ENCODE measurements at regions not wholly inside any gene's neighbourhood (a gene's known extent, or its start where the extent isn't known, plus 50 kb on each side); places are given as distances from the start of the nearest gene placed in this dataset.

DNA sequence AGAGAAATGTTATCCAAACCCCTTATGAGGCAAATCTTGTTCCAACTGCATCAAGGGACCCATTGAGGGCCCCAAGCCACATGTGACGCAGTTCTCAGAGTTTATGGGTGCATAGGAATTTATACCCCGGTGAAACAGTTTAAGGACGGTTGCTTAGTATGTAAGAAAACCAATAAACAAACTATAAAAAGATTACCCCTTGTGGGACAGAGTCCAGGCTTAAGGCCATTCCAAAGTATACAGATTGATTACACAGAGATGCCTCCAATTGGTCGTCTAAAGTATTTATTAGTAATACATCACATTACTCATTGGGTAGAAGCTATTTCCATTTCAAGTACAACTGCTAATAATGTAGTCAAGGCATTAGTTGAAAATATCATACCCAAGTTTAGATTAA is 885.0 kb upstream of the MDGA2 start:
- ATAC-seq (no peak), DNase-seq (ENCODE audit: low read depth, low spot score) (no peak)
- no peak overlapping the region for H3K4me2 ChIP-seq (ENCODE audit: low read length)
- no TSS peak for BruUV-seq (replicated peaks)
- no peaks in the 10 kb centered on the region for H3K9me3 ChIP-seq (ENCODE audit: control insufficient read depth in 1 of 2, insufficient read depth in 1 of 2, low read depth in 1 of 2, low read length in 2 of 2)
- CTCF ChIA-PET = no interaction called here
- RAD21 ChIA-PET (ENCODE audit: low non-redundant PET in 1 of 2, low total read pairs in 2 of 2, uncharacterized antibody in 2 of 2, unreplicated experiment in 2 of 2) = no interaction called here
- POLR2A ChIA-PET = no interaction called here
- no peak overlapping the region for H3K9ac ChIP-seq (ENCODE audit: low read length)
- intact Hi-C loops (cut with micrococcal nuclease) = no loop called here
- H3K9me2 ChIP-seq (ENCODE audit: insufficient read depth) = no peaks in the 10 kb centered on the region
- peaks cover 11 to 22% of the 10 kb centered on the region in 2 experiments for H3K4me1 ChIP-seq (ENCODE audit: control insufficient read depth in 1 of 2, insufficient read depth in 2 of 2, low read length in 2 of 2)
- no peak overlapping the region for H3K4me3 ChIP-seq (replicated peaks in 1 of 2; ENCODE audit: low read depth in 1 of 2, low read length in 2 of 2)
- no peaks in the 10 kb centered on the region for H3K79me2 ChIP-seq (ENCODE audit: insufficient read depth, low read length)
- no peaks in the 10 kb centered on the region for H3K27me3 ChIP-seq (ENCODE audit: insufficient read depth, low read length)
- no peaks in the 10 kb centered on the region for H3K36me3 ChIP-seq (ENCODE audit: control insufficient read depth in 1 of 2, insufficient read depth in 2 of 2, low read length in 2 of 2)
- TF ChIP-seq CTCF (IDR thresholded peaks at IDR 0.05 in 2 of 3, conservative IDR thresholded peaks at IDR 0.05 in 1 of 3; ENCODE audit: borderline replicate concordance in 1 of 3, insufficient read depth in 1 of 3, low read depth in 2 of 3, low read length in 2 of 3) (no peak), REST (IDR thresholded peaks at IDR 0.05; ENCODE audit: low read depth) (no peak), CEBPB (IDR thresholded peaks at IDR 0.05; ENCODE audit: low read depth) (no peak), JUND (IDR thresholded peaks at IDR 0.05) (no peak), POLR2A (IDR thresholded peaks at IDR 0.05; ENCODE audit: borderline replicate concordance, extremely low read depth, insufficient read depth, insufficient read length) (no peak), ZBTB33 (IDR thresholded peaks at IDR 0.05; ENCODE audit: extremely low read depth, insufficient replicate concordance, low read length) (no peak), EGR1 (IDR thresholded peaks at IDR 0.05; ENCODE audit: low read depth) (no peak), YY1 (IDR thresholded peaks at IDR 0.05; ENCODE audit: extremely low read depth, insufficient replicate concordance, low read depth, low read length) (no peak), EZH2phosphoT487 (IDR thresholded peaks at IDR 0.05; ENCODE audit: borderline replicate concordance) (no peak), CBX3 (IDR thresholded peaks at IDR 0.05; ENCODE audit: low read depth) (no peak), SIN3A (IDR thresholded peaks at IDR 0.05; ENCODE audit: low read depth) (no peak), TCF7L2 (IDR thresholded peaks at IDR 0.05; ENCODE audit: borderline replicate concordance, extremely low read depth, insufficient read depth, insufficient read length) (no peak), ZFX (IDR thresholded peaks at IDR 0.05) (no peak), RAD21 (IDR thresholded peaks at IDR 0.05; ENCODE audit: low read depth) (no peak), SP1 (IDR thresholded peaks at IDR 0.05; ENCODE audit: low read depth) (no peak), POLR2AphosphoS5 (IDR thresholded peaks at IDR 0.05; ENCODE audit: low read depth, low read length) (no peak), EZH2 (IDR thresholded peaks at IDR 0.05) (no peak), ZNF274 (IDR thresholded peaks at IDR 0.05; ENCODE audit: low read depth, low read length) (no peak), ELF1 (IDR thresholded peaks at IDR 0.05; ENCODE audit: borderline replicate concordance, low read depth) (no peak)
- TF ChIP-seq, protein P1, sequence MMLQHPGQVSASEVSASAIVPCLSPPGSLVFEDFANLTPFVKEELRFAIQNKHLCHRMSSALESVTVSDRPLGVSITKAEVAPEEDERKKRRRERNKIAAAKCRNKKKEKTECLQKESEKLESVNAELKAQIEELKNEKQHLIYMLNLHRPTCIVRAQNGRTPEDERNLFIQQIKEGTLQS (IDR thresholded peaks at IDR 0.05) = no peak
- H3K27ac ChIP-seq (ENCODE audit: low read depth, low read length) = no peak overlapping the region
- H2AFZ ChIP-seq (ENCODE audit: low read depth, low read length, poor library complexity, severe bottlenecking) = no peak overlapping the region
- no peaks in the 10 kb centered on the region for H4K20me1 ChIP-seq (ENCODE audit: insufficient read depth)
